IPS DF 19.7 (cell line): ENCODE measurements at regions not wholly inside any gene's neighbourhood (a gene's known extent, or its start where the extent isn't known, plus 50 kb on each side); places are given as distances from the start of the nearest gene placed in this dataset.
"Not testable (repeated sequence)": the region's sequence is repeated elsewhere in the genome, so short reads cannot be mapped to it uniquely, and the experiment has no call there.

Experiments
- DNase-seq: peaks from one replicate; pipeline ENCODE4 v3.0.0-alpha.2; 2013; ENCODE audit warnings: low read depth, low spot score

DNA sequence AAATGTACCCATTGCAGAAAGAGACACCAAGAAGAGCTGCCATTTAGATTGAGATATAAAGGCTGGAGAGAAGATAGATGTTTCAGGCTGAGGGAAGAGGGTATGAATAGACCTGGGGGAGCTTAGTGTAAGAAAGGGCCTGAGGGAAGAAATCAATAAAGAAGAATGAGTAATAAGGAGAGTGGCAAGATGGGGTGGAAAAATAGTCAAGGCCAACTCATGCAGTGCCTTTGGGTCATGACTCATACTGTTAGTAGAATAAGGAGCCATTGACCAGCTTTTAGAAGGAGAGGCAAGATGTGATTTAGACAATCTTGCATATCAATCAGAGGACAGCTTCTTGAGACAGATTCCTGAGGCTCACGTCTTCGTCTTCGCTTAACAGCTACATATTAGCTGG is 287.5 kb downstream of the DUSP6 start:
- no peak for DNase-seq

DNA sequence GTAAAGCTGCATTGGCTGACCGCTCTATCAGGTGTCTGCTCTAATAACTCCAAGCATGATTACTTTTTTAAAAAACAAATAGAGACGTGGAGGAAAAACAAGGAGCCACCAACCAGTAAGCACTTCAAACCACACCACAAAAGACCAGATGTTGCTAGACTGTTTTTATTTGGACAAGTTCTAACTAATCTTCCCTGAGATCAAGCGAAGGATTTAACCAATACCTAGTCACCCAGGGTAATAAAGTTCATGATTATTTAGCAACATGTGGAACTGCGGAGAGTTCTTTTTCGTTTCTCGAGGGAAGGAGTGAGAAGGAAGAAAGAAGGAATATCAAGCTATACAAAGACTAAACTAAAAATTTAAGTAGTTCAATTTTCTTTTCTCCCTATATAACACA is 288.1 kb downstream of the DUSP6 start:
- no peak for DNase-seq

DNA sequence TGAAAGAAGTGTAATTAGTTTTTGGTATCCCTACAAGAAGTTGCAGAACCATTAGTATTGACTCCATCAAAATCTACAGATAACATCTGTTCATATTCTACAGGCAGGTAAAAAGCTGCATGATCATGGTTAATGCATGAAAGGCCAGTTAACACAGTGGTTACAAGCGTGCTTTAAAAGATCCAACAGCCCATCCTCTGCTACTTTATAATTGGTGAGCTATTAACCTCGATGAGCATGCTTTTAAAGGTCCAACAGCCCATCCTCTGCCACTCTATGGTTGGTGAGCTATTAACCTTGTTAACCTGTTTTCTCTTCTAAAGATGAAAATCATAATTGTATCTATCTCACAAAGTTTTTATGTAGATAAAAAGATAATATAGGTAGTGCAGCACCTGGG is 289.3 kb downstream of the DUSP6 start:
- no peak for DNase-seq

- DNase-seq: no peak
Measured at GRCh38 chr12:89059721-89060541, 292.4 kb downstream of the DUSP6 start.

DNA sequence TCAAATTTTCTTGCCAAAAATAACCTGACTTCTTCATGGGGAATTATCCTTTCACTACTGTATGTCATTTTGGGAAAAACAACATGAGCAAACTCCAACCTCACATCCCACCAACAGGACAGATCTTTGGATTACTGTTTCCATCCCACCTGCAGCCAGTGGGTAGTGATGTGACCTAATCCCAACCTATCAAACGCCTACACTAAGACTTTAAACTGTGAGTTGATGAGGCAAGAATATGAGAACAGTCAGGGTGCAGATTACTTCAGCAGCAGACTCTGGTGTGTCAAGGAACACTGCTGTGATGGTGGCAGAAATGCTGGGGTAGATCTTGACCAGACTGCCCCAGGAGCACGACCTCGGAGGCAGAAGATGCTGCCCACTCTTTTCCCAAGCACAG is 293.2 kb downstream of the DUSP6 start:
- DNase-seq: no peak

DNA sequence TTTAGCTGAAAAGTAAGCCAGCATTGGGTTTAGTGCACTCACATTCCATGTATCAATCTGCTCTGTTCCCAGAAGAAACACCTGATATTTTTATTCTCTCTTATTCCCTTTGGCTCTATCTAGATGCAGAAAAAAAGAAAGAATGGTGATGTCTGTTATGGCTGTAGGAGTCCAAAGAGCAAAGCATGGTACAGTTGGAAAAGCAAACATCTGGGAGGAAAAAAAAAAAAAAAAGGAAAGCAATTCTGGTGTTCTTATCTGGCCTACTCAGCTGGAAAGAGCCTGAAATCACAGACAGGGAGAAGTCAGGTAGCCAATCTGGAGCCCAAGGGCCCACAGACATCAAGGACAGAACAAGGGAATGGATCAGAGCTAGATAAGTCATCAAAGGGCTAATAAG is 293.9 kb downstream of the DUSP6 start:
- DNase-seq: no peak

DNA sequence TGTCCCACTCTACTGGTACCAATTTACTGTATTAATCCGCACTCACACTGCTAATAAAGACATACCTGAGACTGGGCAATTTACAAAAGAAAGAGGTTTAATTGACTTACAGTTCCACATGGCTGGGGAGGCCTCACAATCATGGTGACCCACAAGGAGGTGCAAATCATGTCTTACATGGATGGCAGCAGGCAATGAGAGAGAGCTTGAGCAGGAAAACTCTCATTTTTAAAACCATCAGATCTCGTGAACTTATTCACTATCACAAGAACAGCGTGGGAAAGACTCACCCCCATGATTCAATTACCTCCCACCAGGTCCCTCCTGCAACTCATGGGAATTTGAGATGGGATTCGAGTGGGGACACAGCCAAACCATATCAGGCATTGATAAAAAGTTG is 298.5 kb downstream of the DUSP6 start:
- DNase-seq: not testable (repeated sequence)

GRCh38 chr12:89051065-89051677 is 301.1 kb downstream of the DUSP6 start:
- DNase-seq: peak; percentile 15

- DNase-seq: no peak
Measured at GRCh38 chr12:89047856-89048418, 304.4 kb downstream of the DUSP6 start.

DNA sequence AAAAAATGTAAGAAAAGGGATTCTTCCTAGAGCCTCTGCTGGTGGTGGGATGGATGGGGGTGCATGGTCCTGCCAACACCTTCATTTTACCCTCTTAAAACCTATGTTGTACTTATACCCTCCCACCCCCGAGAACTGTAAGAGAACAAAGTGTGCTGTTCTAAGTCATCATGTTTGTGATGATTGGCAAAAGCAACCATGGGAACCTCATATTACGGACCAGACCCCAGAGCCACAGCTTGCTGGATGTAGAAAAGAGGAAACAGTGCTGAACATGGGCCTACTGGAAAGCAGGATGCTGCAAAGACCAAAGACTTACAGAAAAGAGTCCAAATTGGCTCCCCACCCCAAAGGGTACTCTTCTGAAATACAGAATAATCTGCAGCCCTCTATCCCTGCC is 311.2 kb downstream of the DUSP6 start:
- no peak for DNase-seq

DNA sequence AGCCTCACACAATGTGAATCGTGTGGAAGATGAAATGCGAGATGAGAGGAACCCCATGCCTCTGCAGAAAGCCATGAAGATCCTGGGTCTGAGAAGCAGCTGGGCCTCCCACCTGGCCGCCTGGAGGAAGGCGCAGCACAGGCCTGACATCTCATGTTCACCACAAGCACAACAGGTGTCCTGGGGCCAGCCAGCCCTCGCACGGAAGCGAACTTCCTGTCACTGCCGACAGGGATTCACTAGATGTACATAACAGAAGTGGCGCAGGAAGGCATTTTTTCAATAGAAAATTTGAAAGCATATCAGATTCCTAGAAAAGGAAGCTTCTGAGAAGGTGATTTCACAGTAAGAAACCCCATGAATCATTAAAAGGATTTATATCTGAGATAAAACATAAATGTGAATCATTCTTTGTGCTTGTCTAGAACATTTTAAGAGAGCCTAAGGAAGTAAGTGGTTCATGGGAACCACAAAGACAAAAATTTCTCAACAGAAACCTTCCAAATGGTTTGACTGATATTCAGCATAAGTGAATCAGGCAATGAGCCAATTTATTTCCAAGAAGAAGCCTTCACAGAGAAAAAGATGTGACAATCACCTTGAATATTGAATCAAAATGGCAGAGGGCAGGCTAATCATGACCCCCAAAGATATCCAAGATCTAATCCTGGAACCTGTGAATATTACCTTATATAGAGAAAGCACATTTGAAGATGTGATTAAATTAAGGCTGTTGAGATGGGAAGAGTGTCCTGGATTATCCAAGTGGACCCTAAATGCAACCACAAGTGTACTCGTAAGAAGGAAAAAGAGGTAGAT is 311.9 kb downstream of the DUSP6 start:
- DNase-seq: no peak

DNA sequence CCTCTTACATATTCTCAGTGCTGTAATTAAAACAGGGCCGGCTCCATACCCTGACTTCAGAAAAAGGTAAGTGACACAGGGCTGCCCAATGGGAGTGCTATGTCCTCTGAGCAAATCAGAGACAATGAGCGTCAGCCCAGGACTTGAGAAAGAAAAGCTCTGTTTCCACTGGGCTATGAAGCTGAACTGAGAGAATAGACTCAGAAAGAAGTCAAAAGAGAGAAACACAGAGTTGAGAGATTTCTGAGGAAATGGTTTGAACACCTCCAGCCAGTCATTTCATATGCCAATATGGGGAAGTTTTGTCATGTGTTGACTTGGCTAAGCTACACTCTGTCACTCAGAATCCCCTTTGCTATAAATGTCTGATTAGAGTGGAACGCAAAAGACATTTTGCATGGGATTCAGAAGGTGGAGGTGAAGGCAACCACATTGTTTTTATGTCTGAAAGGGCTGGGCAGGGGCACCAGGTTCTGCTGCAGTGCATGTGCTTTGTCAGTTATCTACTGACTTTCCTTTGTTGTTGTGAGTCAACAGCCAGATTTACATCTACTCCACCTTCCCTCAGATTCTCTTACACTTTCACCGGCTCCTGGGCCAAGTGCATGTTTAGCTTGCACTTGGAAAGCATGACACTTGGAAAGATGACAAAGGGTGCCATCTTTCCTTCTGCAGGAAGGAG is 313.3 kb downstream of the DUSP6 start:
- no peak for DNase-seq

- no peak for DNase-seq
Measured at GRCh38 chr12:89033062-89033461, 319.2 kb downstream of the DUSP6 start.

DNA sequence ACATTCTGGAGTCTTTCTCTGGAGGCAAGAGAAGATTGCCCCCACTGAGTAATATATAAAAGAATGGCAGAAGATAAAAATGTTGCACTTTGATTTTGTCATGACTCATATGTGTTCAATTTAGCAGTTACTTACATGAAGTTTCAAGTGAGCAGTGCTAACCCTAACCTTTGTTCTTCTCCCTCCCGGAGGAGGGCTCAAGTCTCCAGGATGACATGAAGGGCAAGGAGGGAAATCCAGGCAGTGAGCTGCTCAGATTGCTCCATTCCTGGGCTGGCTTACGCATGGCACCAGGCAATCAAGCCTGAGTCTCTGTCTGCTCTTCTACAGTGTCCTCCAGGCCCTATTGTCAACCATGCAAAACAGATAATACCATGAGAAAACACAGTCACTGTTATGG is 322.3 kb downstream of the DUSP6 start:
- no peak for DNase-seq

DNA sequence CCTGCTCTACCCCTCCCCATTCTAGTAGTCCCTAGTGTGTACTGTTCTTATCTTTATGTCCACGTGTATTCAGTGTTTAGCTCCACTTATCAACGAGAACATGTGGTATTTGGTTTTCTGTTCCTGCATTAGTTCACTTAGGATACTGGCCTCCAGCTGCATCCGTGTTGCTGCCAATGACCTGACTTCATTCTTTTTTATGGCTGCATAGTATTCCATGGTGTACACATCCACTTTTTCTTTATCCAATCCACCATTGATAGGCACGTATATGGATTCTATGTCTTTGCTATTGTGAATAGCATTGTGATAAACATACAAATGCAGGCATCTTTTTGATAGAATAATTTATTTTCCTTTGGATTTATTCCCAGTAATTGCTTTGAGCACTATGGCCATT is 327.7 kb downstream of the DUSP6 start:
- no peak for DNase-seq

GRCh38 chr12:89023936-89024335 is 328.4 kb downstream of the DUSP6 start:
- DNase-seq: no peak

DNA sequence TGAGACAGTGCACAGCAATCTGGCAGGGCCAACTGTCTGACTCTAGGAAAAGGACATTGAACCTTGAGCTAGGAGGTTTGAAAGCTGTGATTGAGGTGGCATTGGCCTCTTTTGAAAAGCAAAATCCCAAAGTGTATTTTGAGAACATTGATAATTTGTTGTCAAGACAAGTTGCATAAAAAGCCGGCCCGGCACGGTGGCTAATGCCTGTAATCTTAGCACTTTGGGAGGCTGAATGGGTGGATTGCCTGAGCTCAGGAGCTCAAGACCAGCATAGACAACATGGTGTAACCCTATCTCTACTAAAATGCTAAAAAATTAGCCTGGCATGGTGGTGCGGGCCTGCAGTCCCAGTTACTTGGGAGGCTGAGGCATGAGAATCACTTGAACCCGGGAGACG is 331.6 kb downstream of the DUSP6 start:
- no peak for DNase-seq

- no peak for DNase-seq
Measured at GRCh38 chr12:89020121-89020480, 332.2 kb downstream of the DUSP6 start.

GRCh38 chr12:89019439-89020120 is 332.7 kb downstream of the DUSP6 start:
- peak; percentile 61 for DNase-seq

DNA sequence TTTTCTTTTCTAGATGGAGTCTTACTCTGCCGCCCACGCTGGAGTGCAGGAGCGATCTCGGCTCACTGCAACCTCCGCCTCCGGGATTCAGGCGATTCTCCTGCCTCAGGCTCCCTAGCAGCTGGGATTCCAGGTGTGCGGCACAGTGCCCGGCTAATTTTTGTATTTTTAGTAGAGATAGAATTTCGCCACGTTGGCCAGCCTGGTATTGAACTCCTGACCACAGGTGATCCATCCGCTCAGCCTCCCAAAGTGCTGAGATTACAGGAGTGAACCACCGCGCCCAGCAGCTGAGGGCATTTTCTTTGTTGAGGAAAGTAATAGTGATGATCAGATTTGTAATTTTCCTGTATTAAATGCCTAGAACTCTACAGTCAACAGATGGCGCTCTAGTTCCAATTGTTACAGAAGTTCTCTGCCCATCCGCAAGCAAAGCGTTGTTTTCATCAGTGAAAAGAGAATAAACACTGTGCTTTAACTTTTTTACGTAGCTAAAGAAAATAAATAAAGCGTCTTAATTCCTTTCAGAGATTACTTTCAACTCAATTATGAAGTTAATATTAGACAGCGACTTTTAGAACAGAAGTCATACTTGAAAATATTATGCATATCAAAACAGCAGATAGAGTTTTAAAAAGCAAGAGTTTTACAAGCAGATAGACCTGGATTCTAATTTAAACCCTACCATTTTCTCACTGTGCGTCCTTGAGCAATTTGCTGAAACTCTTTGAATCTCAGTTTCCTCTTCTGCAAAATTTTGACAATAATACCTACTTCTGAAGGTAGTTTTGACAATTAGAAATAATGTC is 335.1 kb downstream of the DUSP6 start:
- peak; percentile 9 for DNase-seq
